DMS53 treated with DMSO at 0.1 percent for 48 hours (cell line): ENCODE measurements at regions not wholly inside any gene's neighbourhood (a gene's known extent, or its start where the extent isn't known, plus 50 kb on each side); places are given as distances from the start of the nearest gene placed in this dataset.
A peak's percentile ranks its signal among the peaks of the same experiment; 100 is the strongest.
"Not testable (repeated sequence)": the region's sequence is repeated elsewhere in the genome, so short reads cannot be mapped to it uniquely, and the experiment has no call there.

Experiments
- DNase-seq: peaks from one replicate; lab custom pipeline; 2025; ENCODE audit not compliant: unreplicated experiment; lab: John Stamatoyannopoulos, UW

GRCh38 chr2:34161549-34161948, 562.5 kb upstream of the FAM98A start:
- DNase-seq, result no peak

GRCh38 chr2:34159901-34160300, 560.8 kb upstream of the FAM98A start:
- DNase-seq, result no peak

- DNase-seq, result no peak
These were observed 554.4 kb upstream of the FAM98A start for GRCh38 chr2:34153484-34153883.

GRCh38 chr2:34147780-34148179, 548.7 kb upstream of the FAM98A start:
- DNase-seq, result no peak

- no peak for DNase-seq
These were observed 544.0 kb upstream of the FAM98A start for GRCh38 chr2:34143149-34143548.

GRCh38 chr2:34142531-34143008, 543.5 kb upstream of the FAM98A start:
- not testable (repeated sequence) for DNase-seq

- not testable (repeated sequence) for DNase-seq
These were observed 534.0 kb upstream of the FAM98A start for GRCh38 chr2:34133065-34133464.

- no peak for DNase-seq
These were observed 527.2 kb upstream of the FAM98A start for GRCh38 chr2:34126279-34126678.

GRCh38 chr2:34123996-34124785, 525.1 kb upstream of the FAM98A start:
- DNase-seq, result no peak

- no peak for DNase-seq
These were observed 522.0 kb upstream of the FAM98A start for GRCh38 chr2:34121076-34121475.

- DNase-seq, result no peak
These were observed 516.0 kb upstream of the FAM98A start for GRCh38 chr2:34115076-34115475.

- DNase-seq, result no peak
These were observed 513.1 kb upstream of the FAM98A start for GRCh38 chr2:34112161-34112560.

GRCh38 chr2:34110392-34110791, 511.3 kb upstream of the FAM98A start:
- DNase-seq, result no peak

- no peak for DNase-seq
These were observed 508.7 kb upstream of the FAM98A start for GRCh38 chr2:34107811-34108210.

- DNase-seq, result no peak
These were observed 506.1 kb upstream of the FAM98A start for GRCh38 chr2:34105006-34105767.

- no peak for DNase-seq
These were observed 505.5 kb upstream of the FAM98A start for GRCh38 chr2:34104601-34105000.

GRCh38 chr2:34103437-34103836, 504.3 kb upstream of the FAM98A start:
- no peak for DNase-seq

GRCh38 chr2:34102339-34102738, 503.2 kb upstream of the FAM98A start:
- no peak for DNase-seq

- no peak for DNase-seq
These were observed 500.3 kb upstream of the FAM98A start for GRCh38 chr2:34099377-34099776.

- DNase-seq, result no peak
These were observed 499.2 kb upstream of the FAM98A start for GRCh38 chr2:34098256-34098655.

- DNase-seq, result peak; percentile 29
These were observed 497.6 kb upstream of the FAM98A start for GRCh38 chr2:34096562-34097171.

- DNase-seq, result no peak
These were observed 494.7 kb upstream of the FAM98A start for GRCh38 chr2:34093790-34094189.
